ENCODE measurements at regions not wholly inside any gene's neighbourhood (a gene's known extent, or its start where the extent isn't known, plus 50 kb on each side); places are given as distances from the start of the nearest gene placed in this dataset.
"Not testable (repeated sequence)": the region's sequence is repeated elsewhere in the genome, so short reads cannot be mapped to it uniquely, and the experiment has no call there.

DNA sequence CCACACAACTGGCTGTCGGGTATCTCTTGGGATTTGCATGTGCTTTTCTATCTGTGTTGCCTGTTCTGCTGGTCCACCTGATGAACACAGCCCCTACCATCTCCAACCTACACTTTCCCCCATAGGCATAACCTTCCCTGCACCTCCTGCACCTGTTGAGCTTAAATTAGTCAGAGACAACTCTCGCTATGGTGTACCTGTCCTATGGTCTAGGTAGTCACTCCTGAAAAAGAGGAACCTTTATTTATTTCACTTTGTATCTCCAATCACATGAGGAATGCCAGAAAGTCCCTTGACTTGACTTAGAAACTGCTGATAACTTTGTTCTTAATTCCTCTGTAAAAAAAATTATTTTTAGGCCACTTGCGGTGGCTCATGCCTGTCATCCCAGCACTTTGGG, 338.1 kb downstream of the DHRSX start:
- no peak for DNase-seq
- H3K27ac Mint-ChIP-seq, result no peak overlapping the region
- peaks cover 39 to 53% of the 10 kb centered on the region in 2 donors for H3K9me3 Mint-ChIP-seq
- H3K27me3 Mint-ChIP-seq, result no peaks in the 10 kb centered on the region
- ATAC-seq, result no peak
- no peak overlapping the region for H3K4me3 Mint-ChIP-seq
- H3K4me1 Mint-ChIP-seq, result no peaks in the 10 kb centered on the region

GRCh38 chrX:2159861-2160260, 340.9 kb downstream of the DHRSX start:
- no peaks in the 10 kb centered on the region for H3K27me3 Mint-ChIP-seq
- H3K4me1 Mint-ChIP-seq, result no peaks in the 10 kb centered on the region
- H3K4me3 Mint-ChIP-seq, result no peak overlapping the region
- DNase-seq, result no peak
- no peak overlapping the region for H3K27ac Mint-ChIP-seq
- ATAC-seq, result no peak
- H3K9me3 Mint-ChIP-seq, result peaks cover 48 to 53% of the 10 kb centered on the region in 2 donors

DNA sequence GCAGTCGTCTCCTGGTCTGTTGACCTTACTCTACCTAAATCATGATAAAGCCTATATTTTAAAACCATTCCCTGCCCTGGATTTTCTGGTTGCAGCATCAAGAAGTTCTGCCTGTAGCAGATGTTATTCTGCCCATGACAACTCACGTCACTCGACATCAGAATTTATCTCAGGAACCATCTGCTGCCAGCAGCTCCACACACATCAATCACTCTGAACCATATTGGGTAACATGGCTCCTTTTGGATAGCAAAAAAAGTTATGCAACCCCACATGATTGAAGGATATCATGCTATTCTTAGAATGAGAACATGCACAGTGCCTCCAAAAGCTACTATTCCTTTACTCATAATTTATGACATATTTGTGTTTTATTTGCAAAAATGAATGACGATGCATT, 341.4 kb downstream of the DHRSX start:
- DNase-seq (no peak), ATAC-seq (no peak)
- no peaks in the 10 kb centered on the region for H3K4me1 Mint-ChIP-seq
- H3K27ac Mint-ChIP-seq, result no peak overlapping the region
- no peak overlapping the region for H3K4me3 Mint-ChIP-seq
- H3K27me3 Mint-ChIP-seq, result no peaks in the 10 kb centered on the region
- H3K9me3 Mint-ChIP-seq, result peaks cover 48 to 53% of the 10 kb centered on the region in 2 donors

- DNase-seq, result no peak
- Mint-ChIP-seq H3K27ac (no peak overlapping the region), H3K4me3 (no peak overlapping the region), H3K9me3 (peaks cover 38 to 71% of the 10 kb centered on the region in 2 donors), H3K4me1 (no peaks in the 10 kb centered on the region), H3K27me3 (no peaks in the 10 kb centered on the region)
- no peak for ATAC-seq
Observed at GRCh38 chrX:2150722-2151121, 350.1 kb downstream of the DHRSX start.

DNA sequence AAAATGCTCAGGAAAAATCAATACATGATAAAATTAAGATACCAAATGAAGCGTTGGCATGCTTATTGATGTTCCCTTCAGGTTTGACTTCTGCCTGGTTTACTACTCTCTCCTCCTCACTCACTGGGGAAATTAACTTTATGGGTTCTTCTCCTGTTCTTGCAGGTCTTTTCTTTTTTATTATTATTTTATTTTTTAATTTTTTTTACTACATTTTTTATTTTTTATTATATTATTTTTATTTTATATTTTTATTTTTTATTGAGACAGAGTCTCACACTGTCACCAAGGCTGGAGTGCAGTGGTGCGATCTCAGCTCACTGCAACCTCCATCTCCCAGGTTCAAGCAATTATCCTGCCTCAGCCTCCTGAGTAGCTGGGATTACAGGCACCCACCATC, 350.8 kb downstream of the DHRSX start:
- not testable (repeated sequence) for ATAC-seq, H3K27me3 Mint-ChIP-seq, DNase-seq, H3K4me1 Mint-ChIP-seq, H3K4me3 Mint-ChIP-seq, H3K27ac Mint-ChIP-seq
- H3K9me3 Mint-ChIP-seq, result peaks cover 31 to 71% of the 10 kb centered on the region in 2 donors

GRCh38 chrX:2149055-2149454, 351.7 kb downstream of the DHRSX start:
- not testable (repeated sequence) for DNase-seq, H3K4me3 Mint-ChIP-seq, H3K27me3 Mint-ChIP-seq, H3K4me1 Mint-ChIP-seq, H3K27ac Mint-ChIP-seq, ATAC-seq
- peaks cover 36 to 63% of the 10 kb centered on the region in 2 donors for H3K9me3 Mint-ChIP-seq

- Mint-ChIP-seq H3K4me1 (no peaks in the 10 kb centered on the region), H3K27me3 (no peaks in the 10 kb centered on the region), H3K4me3 (no peak overlapping the region), H3K9me3 (peaks cover 40 to 56% of the 10 kb centered on the region in 2 donors), H3K27ac (no peak overlapping the region)
- no peak for DNase-seq
- no peak for ATAC-seq
Observed at GRCh38 chrX:2147928-2148327, 352.8 kb downstream of the DHRSX start.

DNA sequence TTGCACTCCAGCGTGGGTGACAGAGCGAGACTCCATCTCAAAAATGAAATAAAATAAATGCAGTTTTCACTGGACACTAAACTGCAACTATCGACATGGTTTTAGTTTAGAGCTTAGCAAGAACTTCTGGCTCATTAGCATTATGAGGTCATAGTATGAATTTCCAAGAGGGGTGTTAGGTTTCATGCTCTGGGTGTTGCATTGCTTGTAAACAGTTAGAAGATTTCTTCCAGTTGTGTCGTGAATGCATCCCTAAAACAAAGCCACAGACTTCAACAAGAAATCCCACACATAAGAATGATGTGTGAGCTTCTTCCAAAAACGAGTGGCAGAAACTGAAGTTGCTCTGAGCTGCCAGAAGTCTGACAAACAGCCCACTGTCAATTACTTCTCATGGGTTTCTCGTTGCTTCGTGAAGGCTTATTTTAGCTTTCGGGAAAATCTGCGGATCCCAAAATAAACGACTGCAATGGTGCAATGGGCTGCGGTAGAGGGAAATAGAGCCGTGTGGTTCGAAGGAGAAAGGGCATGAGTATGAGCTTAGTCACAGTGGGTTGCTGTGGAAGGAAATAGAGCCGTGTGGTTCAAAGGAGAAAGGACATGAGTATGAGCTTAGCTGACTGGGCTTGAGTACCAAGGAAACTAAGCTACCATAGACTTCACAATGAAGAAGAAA, 354.9 kb downstream of the DHRSX start:
- Mint-ChIP-seq H3K27me3 (no peaks in the 10 kb centered on the region), H3K9me3 (peaks cover 53 to 57% of the 10 kb centered on the region in 2 donors), H3K27ac (no peak overlapping the region), H3K4me1 (no peaks in the 10 kb centered on the region), H3K4me3 (no peak overlapping the region)
- no peak for ATAC-seq
- DNase-seq, result no peak

- no peak overlapping the region for H3K4me3 Mint-ChIP-seq
- peaks cover 27 to 38% of the 10 kb centered on the region in 2 donors for H3K9me3 Mint-ChIP-seq
- no peaks in the 10 kb centered on the region for H3K4me1 Mint-ChIP-seq
- no peak overlapping the region for H3K27ac Mint-ChIP-seq
- DNase-seq (no peak), ATAC-seq (no peak)
- H3K27me3 Mint-ChIP-seq, result no peaks in the 10 kb centered on the region
Observed at GRCh38 chrX:2137882-2138281, 362.9 kb downstream of the DHRSX start.

DNA sequence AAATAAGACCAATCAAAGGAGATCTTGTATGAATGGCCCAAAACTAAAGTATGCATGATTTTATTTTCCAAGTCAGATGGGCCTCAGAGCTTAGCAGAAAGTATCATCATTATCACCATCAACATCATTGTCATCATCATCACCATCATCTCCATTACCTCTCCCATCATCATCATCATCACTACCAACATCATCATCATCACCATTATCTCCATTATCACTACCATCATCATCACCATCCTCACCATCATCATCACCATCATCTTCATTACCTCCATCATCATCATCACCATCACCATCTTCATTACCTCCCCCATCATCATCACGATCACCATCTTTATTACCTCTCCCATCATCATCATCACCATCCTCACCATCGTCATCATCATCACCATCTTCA, 363.9 kb downstream of the DHRSX start:
- Mint-ChIP-seq H3K27me3 (no peaks in the 10 kb centered on the region), H3K27ac (no peak overlapping the region), H3K4me3 (no peak overlapping the region), H3K4me1 (no peaks in the 10 kb centered on the region), H3K9me3 (peaks cover 23 to 29% of the 10 kb centered on the region in 2 donors)
- DNase-seq (no peak), ATAC-seq (no peak)

DNA sequence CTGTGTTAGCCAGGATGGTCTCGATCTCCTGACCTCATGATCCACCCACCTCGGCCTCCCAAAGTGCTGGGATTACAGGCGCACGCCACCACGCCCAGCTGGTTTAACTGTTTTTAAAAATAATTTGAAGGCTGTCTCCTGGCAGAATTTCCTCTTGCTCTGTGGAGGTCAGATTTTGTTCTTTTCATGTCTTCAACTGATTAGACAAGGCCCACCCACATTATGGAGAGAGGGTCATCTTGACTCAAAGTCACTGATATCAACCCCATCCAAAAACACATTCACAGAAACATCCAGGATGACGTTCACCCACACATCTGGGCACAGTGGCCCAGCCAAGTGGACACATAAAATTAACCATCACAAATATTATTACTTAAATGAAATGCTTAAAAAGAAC, 365.4 kb downstream of the DHRSX start:
- no peaks in the 10 kb centered on the region for H3K4me1 Mint-ChIP-seq
- ATAC-seq (no peak), DNase-seq (no peak)
- no peak overlapping the region for H3K4me3 Mint-ChIP-seq
- H3K27me3 Mint-ChIP-seq, result no peaks in the 10 kb centered on the region
- H3K27ac Mint-ChIP-seq, result no peak overlapping the region
- peaks cover 18% of the 10 kb centered on the region in 2 donors for H3K9me3 Mint-ChIP-seq

DNA sequence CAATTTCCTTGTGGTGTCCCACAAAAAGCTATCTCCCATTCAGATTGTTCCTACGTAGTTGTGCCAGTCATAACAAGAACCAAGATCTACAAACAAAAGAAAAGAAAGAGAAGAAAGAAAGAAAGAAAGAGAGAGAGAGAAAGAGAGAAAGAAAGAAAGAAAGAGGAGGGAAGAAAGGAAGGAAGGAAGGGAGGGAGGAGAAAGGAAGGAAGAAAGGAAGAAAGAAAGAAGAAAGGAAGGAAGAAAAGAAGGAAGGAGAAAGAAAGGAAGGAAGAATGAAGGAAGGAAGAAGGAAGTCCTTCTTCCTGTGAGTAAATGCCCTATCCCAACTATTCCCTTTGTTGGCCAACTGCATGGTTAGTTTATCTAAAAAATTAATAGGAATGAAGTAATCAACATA, 366.0 kb downstream of the DHRSX start:
- DNase-seq (no peak), ATAC-seq (no peak)
- peaks cover 12 to 13% of the 10 kb centered on the region in 2 donors for H3K9me3 Mint-ChIP-seq
- no peaks in the 10 kb centered on the region for H3K4me1 Mint-ChIP-seq
- no peak overlapping the region for H3K4me3 Mint-ChIP-seq
- H3K27ac Mint-ChIP-seq, result no peak overlapping the region
- no peaks in the 10 kb centered on the region for H3K27me3 Mint-ChIP-seq

Measured in stimulated activated naive CD8-positive, alpha-beta T cell treated with anti-CD3 and anti-CD28 coated beads, Interleukin-15, amount 100 ng/mL, for 72 hours (primary cell).